Fibroblast of the aortic adventitia (primary cell): ENCODE measurements at regions not wholly inside any gene's neighbourhood (a gene's known extent, or its start where the extent isn't known, plus 50 kb on each side); places are given as distances from the start of the nearest gene placed in this dataset.

Source experiments
- DNase-seq: peaks from one replicate; pipeline ENCODE4 v3.0.0-alpha.2; 2010; ENCODE audit warnings: low read depth
- H3K4me3 ChIP-seq: 2 replicates; pipeline ENCODE4 v1.5.1; 2011; ENCODE audit warnings: low read depth, mild to moderate bottlenecking, control low read depth, low read length, moderate library complexity
- TF ChIP-seq, protein P1 (sequence below): IDR thresholded peaks from 2 replicates; pipeline ENCODE4 v1.5.1; 2011; ENCODE audit warnings: mild to moderate bottlenecking, low read length, control low read depth, inconsistent platforms; ENCODE audit not compliant: insufficient read depth

DNA sequence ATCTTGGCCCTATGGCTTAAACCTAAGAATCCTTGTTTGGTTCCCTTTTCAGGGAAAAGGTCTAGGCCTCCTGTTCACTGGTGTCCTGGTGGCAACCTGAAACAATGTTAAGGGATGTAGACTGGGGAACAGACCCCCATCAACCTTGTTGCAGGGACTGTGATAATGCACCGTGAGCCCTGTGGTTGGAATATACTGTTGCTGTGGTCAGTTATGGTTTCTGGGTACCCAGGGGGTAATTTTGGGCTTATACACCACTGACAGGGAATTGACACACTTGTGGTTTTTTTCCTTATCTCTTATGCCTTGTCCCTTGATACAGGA, 64.0 kb upstream of the WDR1 start:
- no peak overlapping the region for H3K4me3 ChIP-seq
- TF ChIP-seq, protein P1, sequence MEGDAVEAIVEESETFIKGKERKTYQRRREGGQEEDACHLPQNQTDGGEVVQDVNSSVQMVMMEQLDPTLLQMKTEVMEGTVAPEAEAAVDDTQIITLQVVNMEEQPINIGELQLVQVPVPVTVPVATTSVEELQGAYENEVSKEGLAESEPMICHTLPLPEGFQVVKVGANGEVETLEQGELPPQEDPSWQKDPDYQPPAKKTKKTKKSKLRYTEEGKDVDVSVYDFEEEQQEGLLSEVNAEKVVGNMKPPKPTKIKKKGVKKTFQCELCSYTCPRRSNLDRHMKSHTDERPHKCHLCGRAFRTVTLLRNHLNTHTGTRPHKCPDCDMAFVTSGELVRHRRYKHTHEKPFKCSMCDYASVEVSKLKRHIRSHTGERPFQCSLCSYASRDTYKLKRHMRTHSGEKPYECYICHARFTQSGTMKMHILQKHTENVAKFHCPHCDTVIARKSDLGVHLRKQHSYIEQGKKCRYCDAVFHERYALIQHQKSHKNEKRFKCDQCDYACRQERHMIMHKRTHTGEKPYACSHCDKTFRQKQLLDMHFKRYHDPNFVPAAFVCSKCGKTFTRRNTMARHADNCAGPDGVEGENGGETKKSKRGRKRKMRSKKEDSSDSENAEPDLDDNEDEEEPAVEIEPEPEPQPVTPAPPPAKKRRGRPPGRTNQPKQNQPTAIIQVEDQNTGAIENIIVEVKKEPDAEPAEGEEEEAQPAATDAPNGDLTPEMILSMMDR: no peak
- no peak for DNase-seq

DNA sequence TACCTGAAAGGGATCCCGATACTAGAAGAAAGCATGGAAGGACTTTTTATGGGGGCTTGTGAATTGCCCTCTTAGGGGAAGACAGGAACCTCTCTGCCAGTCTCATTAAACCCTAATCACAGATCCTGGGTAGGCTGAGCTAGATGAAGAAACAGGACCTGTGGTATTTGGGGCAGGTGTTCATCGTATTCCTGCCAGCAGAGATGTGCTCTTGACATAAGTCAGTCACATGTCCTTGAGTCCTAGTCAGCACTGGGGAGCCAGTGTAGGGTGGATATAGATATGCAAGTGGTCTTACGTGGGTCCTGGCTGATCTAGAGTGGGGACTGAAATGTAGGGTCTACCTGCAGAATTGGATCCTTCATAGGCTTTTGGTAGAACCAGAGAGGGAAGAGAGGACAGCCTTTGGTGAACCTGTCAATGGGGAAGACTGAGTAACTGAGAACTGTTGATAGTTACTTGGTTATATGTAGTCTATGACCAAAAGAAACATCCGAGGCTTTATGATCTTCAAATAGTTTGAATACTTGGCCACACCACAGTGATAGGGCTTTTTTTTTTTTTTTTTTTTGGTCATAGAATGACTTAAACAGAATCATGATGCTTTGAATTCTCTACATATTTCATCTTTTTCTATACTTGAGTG, 63.5 kb upstream of the WDR1 start:
- peak; percentile 88 for DNase-seq
- TF ChIP-seq, protein P1: no peak
- no peak overlapping the region for H3K4me3 ChIP-seq

DNA sequence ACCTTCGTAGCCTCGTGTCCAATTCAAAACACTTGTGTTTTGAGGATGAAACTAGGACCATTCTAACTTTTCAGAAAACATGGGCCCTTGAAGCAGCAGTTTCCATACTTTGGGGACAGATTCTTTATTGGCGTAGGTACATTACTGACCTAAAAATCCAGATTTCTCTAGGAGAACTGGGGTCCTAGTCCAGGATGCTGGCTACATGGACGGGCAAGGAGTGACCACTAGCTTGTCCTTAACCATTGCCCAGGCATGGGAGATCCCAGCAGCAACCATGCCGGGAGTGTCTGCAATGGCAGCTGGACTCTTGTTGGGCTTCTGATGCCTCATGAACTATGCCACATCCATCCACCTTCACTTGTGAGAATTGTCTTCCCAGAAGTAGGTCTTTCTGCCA, 62.2 kb upstream of the WDR1 start:
- H3K4me3 ChIP-seq: no peak overlapping the region
- TF ChIP-seq, protein P1: no peak
- DNase-seq: no peak

DNA sequence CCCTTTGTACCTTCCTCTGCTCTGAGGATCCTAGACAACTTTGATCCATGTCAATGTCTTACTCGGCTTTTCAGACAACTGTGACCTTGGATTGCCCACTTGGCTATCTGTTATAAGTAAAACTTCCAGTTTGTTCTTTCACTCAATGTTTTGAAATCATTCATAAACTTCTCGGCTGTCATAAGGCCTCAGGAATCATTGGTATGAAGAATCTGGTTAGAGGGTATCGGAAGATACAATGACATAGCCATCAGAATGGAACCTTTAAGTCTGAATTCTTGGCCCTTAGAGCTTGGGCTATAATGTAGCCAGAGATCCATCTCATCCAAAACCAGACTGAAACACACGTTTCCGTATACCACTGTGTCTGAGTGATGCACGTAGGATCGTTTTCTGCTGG, 59.0 kb upstream of the WDR1 start:
- no peak for DNase-seq
- TF ChIP-seq, protein P1: no peak

DNA sequence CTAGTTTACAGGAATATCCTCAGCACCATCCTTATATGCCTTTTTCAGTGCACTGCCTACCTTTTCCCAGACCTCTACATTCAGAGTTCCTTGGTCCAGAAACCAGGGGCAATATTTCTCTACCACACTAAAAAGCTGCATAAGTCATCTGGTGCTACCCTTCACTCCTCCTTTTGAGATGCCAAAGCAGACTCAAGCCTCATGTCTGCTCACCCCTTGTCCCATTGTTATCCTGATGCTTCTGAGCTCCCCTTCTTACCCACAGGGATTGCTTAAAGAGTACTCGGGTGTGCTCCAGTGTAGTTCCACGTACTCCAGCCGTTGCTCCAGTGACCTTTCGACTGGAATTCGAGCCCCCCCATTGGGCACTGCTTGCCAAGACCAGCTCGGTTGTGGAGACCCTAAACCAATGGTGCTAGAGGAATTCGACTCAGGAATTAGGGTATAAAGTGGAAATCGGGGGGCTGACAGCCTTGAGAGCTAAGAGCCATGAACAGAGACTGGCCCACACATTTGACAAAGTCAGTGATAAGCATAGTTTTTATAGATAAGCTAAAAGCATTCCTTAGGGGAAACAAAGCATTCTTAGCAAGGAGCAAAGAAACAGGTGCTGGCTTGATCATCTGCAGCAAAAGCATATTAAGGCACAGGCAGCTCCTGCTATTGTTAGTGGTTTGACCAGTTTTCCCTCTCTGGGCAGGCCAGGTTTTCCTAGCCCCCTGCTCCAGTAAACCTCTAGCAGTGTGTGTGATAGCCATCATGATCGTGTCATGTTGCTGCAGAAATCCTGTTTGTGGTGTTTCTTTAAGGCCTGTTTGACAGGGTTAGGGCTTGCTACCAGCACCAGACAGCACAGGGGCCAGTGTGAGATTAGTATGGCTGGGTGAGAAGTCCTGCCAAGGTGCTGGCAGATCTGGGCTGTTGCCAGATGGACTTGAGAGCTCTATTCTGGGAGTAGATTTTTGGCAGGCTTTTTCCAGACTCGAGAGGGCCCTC, 57.5 kb upstream of the WDR1 start:
- H3K4me3 ChIP-seq: no peak overlapping the region
- TF ChIP-seq, protein P1: no peak
- DNase-seq: peak; percentile 84

More for the DNA sequence above, 59.0 kb upstream of the WDR1 start:
- no peak overlapping the region for H3K4me3 ChIP-seq

DNA sequence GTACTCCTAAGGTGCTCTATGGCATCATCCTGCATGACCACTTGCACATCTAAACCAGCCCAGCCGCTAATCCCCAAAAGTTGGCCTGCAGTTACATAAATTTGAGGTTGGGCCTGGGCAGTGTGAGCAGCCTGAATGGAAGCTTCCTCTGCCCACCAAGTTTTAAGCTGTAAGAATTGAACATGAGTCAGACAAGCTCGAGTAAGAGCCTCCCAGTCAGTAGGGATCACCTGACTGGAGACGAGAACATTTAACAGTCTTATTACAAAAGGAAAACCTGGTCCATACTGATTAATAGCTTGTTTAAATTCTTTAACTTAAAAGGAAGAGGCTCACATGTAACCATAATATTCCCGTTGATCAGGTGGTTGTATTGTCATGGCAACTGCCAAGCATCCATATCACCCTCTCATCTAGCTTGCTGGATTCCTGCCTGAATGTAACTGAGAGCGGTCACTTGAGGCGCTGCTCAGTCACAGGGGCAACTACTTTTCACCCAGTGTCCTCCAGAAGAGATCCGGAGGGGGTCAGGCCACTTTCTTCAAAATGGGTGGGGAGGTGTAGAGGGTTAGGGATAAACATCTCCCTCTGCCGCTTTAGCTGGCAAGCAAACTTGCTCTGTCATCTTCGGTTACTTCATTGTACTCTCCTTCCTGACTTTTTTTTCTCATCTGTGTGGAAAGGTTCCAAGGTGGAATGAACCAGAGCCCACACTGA, 56.6 kb upstream of the WDR1 start:
- H3K4me3 ChIP-seq: no peak overlapping the region
- DNase-seq: peak; percentile 93
- TF ChIP-seq, protein P1: peak; percentile 25
